22Rv1 (cell line): ENCODE measurements at regions not wholly inside any gene's neighbourhood (a gene's known extent, or its start where the extent isn't known, plus 50 kb on each side); places are given as distances from the start of the nearest gene placed in this dataset.
"Not testable (repeated sequence)": the region's sequence is repeated elsewhere in the genome, so short reads cannot be mapped to it uniquely, and the experiment has no call there.

Experiments used
- H3K27ac ChIP-seq: fragments of 450-650 bp; 2 replicates; pipeline ENCODE4 v1.5.1; 2017
- CTCF ChIP-seq: fragments of 450-650 bp; IDR thresholded peaks from 2 replicates; pipeline ENCODE4 v1.5.1; 2017; ENCODE audit warnings: mild to moderate bottlenecking
- ZFX ChIP-seq: fragments of 450-650 bp; IDR thresholded peaks from 2 replicates; pipeline ENCODE4 v1.6.1; 2017; ENCODE audit warnings: antibody characterized with exemption, borderline replicate concordance

DNA sequence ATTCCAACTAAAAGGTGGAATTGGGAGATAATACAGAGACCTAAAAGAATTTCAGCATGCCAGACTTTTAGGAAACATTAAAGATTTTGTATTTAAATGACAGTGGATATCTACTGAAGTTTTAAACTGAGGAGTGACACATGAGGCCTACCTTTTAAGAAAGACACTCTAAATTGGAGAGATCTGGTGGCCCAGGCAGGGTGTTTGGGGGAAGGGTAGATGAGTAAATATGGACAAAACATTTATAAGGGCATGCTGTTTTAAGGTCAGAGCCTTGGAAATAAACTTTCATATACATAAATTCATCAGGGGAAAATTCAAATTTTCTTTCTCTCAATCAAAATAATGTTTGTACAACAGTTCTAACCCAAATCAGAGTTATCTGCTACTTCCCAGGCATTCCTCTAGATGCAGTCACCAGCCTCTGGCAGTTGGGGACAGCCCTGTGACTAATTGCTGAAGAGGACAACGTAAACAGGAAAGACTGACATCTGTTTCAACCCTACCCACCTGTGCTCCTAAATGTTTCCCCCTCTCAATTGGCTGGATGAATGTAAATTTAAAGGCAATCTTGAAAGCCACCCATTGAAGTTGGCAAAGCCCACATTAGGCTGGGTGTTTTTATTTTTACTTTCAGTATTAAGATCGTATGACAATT lies 1646.9 kb upstream of the ADGRL3 start:
- TF ChIP-seq CTCF (no peak), ZFX (no peak)
- no peak overlapping the region for H3K27ac ChIP-seq

- no peak overlapping the region for H3K27ac ChIP-seq
- TF ChIP-seq ZFX = no peak
- no peak for TF ChIP-seq CTCF
Observed at GRCh38 chr4:59553721-59554091, 1646.4 kb upstream of the ADGRL3 start.

GRCh38 chr4:59556191-59556590 lies 1643.9 kb upstream of the ADGRL3 start:
- not testable (repeated sequence) for H3K27ac ChIP-seq

DNA sequence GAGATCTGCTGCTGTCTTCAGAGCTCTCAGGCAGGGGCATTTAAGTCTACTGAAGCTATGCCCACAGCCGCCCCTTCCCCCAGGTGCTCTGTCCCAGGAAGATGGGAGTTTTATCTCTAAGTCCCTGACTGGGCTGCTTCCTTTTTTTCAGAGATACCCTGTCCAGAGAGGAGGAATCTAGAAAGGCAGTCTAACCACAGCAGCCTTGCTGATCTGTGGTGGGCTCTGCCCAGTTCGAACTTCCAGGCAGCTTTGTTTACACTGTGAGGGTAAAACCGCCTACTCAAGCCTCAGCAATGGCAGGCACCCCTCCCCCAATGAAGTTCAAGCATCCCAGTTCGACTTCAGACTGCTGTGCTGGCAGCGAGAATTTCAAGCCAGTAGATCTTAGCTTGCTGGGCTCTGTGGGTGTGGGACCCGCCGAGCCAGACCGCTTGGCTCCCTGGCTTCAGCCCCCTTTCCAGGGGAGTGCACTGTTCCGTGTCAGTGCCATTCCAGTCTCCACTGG lies 1639.9 kb upstream of the ADGRL3 start:
- not testable (repeated sequence) for H3K27ac ChIP-seq

DNA sequence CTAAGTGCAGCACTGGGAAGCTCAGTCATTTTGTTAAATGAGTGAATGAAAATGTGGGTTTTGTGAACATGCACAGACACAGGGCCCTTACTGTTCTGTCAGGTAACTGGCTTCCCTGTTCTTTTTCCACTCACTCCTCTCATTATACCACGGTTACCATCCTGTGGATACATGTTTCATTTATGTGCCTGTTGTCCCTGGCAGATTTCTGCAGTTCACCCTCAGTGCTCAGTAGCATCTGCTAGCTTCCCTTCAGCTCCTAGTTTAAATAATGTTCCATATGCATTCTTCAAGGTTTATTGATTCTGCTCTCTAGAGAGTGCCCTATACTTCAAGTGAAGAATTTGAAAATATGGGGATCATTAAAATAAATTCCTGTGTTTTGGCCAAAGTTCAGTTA lies 1634.3 kb upstream of the ADGRL3 start:
- no peak for TF ChIP-seq ZFX
- TF ChIP-seq CTCF = no peak
- no peak overlapping the region for H3K27ac ChIP-seq

DNA sequence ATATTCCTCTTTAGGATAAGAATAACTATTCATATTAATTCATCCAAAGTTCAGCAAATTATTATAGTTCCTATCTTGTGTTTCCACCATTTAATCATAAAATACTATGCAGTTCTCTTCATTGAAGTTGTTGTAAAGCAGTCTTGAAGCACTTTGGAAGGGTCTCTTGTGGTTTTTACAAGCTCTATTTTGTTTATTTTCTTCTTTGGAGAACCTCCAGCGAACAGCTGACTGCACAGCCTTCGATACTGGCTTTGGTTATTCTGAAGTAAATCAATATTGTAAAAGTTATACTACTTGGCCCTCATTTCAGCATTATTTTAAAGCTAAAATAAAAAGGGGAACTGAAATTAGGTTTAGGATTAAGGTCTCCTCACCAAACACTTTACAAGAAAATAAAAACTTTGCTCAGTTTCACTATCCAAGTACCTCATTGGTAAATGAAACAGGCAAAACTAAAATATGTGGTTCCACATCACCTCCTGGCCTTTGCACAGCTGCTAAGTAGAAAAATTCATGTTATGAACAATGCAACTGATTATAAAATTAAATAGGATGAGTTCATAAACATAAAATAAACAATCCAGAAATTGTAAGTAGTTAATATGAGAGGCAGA lies 1629.2 kb upstream of the ADGRL3 start:
- no peak overlapping the region for H3K27ac ChIP-seq
- TF ChIP-seq ZFX (no peak), CTCF (no peak)

DNA sequence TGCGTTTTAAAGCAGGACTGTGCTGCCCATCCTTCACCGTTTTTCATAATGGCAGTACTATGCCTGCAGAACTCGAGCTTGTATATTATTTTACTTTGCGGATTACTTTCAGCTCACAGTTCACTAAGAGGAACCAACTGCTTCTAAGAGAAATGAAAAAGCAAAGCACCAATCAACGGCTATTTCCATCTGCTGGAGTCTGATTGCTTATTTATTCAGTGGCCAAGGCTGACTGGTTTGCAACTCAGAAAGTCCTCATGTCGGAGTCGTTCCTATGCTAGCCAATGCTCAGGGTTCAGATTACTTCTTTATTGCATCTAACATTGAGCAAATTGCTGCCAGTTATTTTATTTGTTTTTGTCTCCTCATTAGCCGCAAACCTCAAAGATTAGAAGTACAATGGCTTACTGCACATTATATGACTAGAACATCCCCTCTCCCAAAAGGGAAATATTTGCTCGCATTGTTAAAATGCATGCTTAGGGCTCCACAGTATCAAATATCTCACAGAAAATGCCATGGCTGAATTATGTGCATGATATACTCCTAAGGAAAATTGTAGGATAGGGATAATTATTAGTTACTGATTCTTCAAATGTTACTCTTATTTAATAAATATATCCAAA lies 1628.2 kb upstream of the ADGRL3 start:
- no peak overlapping the region for H3K27ac ChIP-seq
- no peak for TF ChIP-seq CTCF
- TF ChIP-seq ZFX = no peak

DNA sequence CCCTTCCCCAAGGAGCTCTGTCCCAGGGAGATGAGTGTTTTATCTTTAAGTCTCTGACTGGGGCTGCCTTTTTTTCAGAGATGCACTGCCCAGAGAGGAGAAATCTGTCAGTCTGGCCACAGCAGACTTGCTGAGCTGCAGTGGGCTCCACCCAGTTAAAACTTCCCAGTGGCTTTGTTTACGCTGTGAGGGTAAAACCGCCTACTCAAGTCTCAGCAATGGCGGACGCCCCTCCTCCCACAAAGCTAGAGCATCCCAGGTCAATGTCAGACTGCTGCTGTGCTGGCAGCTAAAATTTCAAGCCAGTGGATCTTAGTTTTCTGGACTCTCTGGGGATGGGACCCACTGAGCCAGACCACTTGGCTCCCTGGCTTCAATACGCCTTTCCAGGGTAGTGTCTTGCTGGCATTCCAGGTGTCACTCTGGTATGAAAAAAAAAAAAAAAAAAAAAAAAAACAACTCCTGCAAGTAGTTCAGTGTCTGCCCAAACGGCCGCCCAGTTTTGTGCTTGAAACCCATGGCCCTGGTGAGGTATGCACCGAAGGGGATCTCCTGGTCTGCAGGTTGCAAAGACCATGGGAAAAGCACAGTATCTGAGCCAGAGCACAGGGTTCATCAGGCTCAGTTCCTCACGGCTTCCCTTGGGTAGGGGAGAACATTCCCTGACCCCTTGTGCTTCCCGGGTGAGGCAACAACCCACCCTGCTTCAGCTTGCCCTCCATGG lies 1616.1 kb upstream of the ADGRL3 start:
- no peak for TF ChIP-seq ZFX
- H3K27ac ChIP-seq = no peak overlapping the region
